ENCODE measurements at regions not wholly inside any gene's neighbourhood (a gene's known extent, or its start where the extent isn't known, plus 50 kb on each side); places are given as distances from the start of the nearest gene placed in this dataset.

- no peak overlapping the region for H3K27ac Mint-ChIP-seq
- no peaks in the 10 kb centered on the region for H3K4me1 Mint-ChIP-seq (ENCODE audit: low read depth)
- H3K9me3 Mint-ChIP-seq, result peaks cover 9% of the 10 kb centered on the region
- no peak overlapping the region for H3K4me3 Mint-ChIP-seq
- H3K27me3 Mint-ChIP-seq, result no peaks in the 10 kb centered on the region
- intact Hi-C loops (cut with micrococcal nuclease), result no loop called here
- no peaks in the 10 kb centered on the region for H3K36me3 Mint-ChIP-seq (ENCODE audit: low read depth)
Measured at GRCh38 chr16:72362973-72363372, 191.0 kb upstream of the PMFBP1 start.

- H3K9me3 Mint-ChIP-seq, result peaks cover 4% of the 10 kb centered on the region
- no peak overlapping the region for H3K4me3 Mint-ChIP-seq
- no peaks in the 10 kb centered on the region for H3K27me3 Mint-ChIP-seq
- no peaks in the 10 kb centered on the region for H3K36me3 Mint-ChIP-seq (ENCODE audit: low read depth)
- H3K27ac Mint-ChIP-seq, result no peak overlapping the region
- intact Hi-C loops (cut with micrococcal nuclease), result no loop called here
- no peaks in the 10 kb centered on the region for H3K4me1 Mint-ChIP-seq (ENCODE audit: low read depth)
Measured at GRCh38 chr16:72362476-72362875, 190.5 kb upstream of the PMFBP1 start.

- Mint-ChIP-seq H3K4me3 (no peak overlapping the region), H3K4me1 (ENCODE audit: low read depth) (no peaks in the 10 kb centered on the region), H3K36me3 (ENCODE audit: low read depth) (no peaks in the 10 kb centered on the region), H3K27me3 (no peaks in the 10 kb centered on the region), H3K9me3 (no peaks in the 10 kb centered on the region), H3K27ac (no peak overlapping the region)
- intact Hi-C loops (cut with micrococcal nuclease), result no loop called here
Measured at GRCh38 chr16:72357910-72358309, 186.0 kb upstream of the PMFBP1 start.

GRCh38 chr16:72355561-72355960 is 183.6 kb upstream of the PMFBP1 start:
- no peaks in the 10 kb centered on the region for H3K27me3 Mint-ChIP-seq
- H3K27ac Mint-ChIP-seq, result no peak overlapping the region
- no peaks in the 10 kb centered on the region for H3K9me3 Mint-ChIP-seq
- H3K4me3 Mint-ChIP-seq, result no peak overlapping the region
- no peaks in the 10 kb centered on the region for H3K36me3 Mint-ChIP-seq (ENCODE audit: low read depth)
- intact Hi-C loops (cut with micrococcal nuclease), result no loop called here
- no peaks in the 10 kb centered on the region for H3K4me1 Mint-ChIP-seq (ENCODE audit: low read depth)

- Mint-ChIP-seq H3K36me3 (ENCODE audit: low read depth) (no peaks in the 10 kb centered on the region), H3K27me3 (no peaks in the 10 kb centered on the region), H3K9me3 (no peaks in the 10 kb centered on the region), H3K4me3 (no peak overlapping the region), H3K27ac (no peak overlapping the region), H3K4me1 (ENCODE audit: low read depth) (no peaks in the 10 kb centered on the region)
- intact Hi-C loops (cut with micrococcal nuclease), result no loop called here
Measured at GRCh38 chr16:72349719-72350118, 177.8 kb upstream of the PMFBP1 start.

GRCh38 chr16:72332926-72333325 is 161.0 kb upstream of the PMFBP1 start:
- H3K27ac Mint-ChIP-seq, result no peak overlapping the region
- H3K4me3 Mint-ChIP-seq, result no peak overlapping the region
- intact Hi-C loops (cut with micrococcal nuclease), result no loop called here
- H3K27me3 Mint-ChIP-seq, result no peaks in the 10 kb centered on the region
- peaks cover 7% of the 10 kb centered on the region for H3K4me1 Mint-ChIP-seq (ENCODE audit: low read depth)
- H3K36me3 Mint-ChIP-seq (ENCODE audit: low read depth), result peaks cover 7% of the 10 kb centered on the region
- H3K9me3 Mint-ChIP-seq, result peaks cover 31% of the 10 kb centered on the region

- no peak overlapping the region for H3K27ac Mint-ChIP-seq
- peaks cover 19% of the 10 kb centered on the region for H3K36me3 Mint-ChIP-seq (ENCODE audit: low read depth)
- intact Hi-C loops (cut with micrococcal nuclease), result no loop called here
- no peak overlapping the region for H3K4me3 Mint-ChIP-seq
- peaks cover 73% of the 10 kb centered on the region for H3K9me3 Mint-ChIP-seq
- peaks cover 7% of the 10 kb centered on the region for H3K4me1 Mint-ChIP-seq (ENCODE audit: low read depth)
- H3K27me3 Mint-ChIP-seq, result no peaks in the 10 kb centered on the region
Measured at GRCh38 chr16:72324578-72324977, 152.6 kb upstream of the PMFBP1 start.

- Mint-ChIP-seq H3K9me3 (peaks cover 41% of the 10 kb centered on the region), H3K27me3 (no peaks in the 10 kb centered on the region), H3K36me3 (ENCODE audit: low read depth) (peaks cover 16% of the 10 kb centered on the region), H3K27ac (no peak overlapping the region), H3K4me1 (ENCODE audit: low read depth) (no peaks in the 10 kb centered on the region), H3K4me3 (no peak overlapping the region)
- intact Hi-C loops (cut with micrococcal nuclease), result no loop called here
Measured at GRCh38 chr16:72317446-72317845, 145.5 kb upstream of the PMFBP1 start.

- no peak overlapping the region for H3K4me3 Mint-ChIP-seq
- intact Hi-C loops (cut with micrococcal nuclease), result no loop called here
- H3K4me1 Mint-ChIP-seq (ENCODE audit: low read depth), result no peaks in the 10 kb centered on the region
- H3K36me3 Mint-ChIP-seq (ENCODE audit: low read depth), result no peaks in the 10 kb centered on the region
- peaks cover 14% of the 10 kb centered on the region for H3K9me3 Mint-ChIP-seq
- no peaks in the 10 kb centered on the region for H3K27me3 Mint-ChIP-seq
- no peak overlapping the region for H3K27ac Mint-ChIP-seq
Measured at GRCh38 chr16:72313903-72314302, 141.9 kb upstream of the PMFBP1 start.

- Mint-ChIP-seq H3K36me3 (ENCODE audit: low read depth) (no peaks in the 10 kb centered on the region), H3K4me1 (ENCODE audit: low read depth) (no peaks in the 10 kb centered on the region), H3K27me3 (no peaks in the 10 kb centered on the region), H3K9me3 (peaks cover 17% of the 10 kb centered on the region), H3K27ac (no peak overlapping the region), H3K4me3 (no peak overlapping the region)
- intact Hi-C loops (cut with micrococcal nuclease), result no loop called here
Measured at GRCh38 chr16:72312828-72313227, 140.9 kb upstream of the PMFBP1 start.

- H3K4me3 Mint-ChIP-seq, result no peak overlapping the region
- intact Hi-C loops (cut with micrococcal nuclease), result no loop called here
- peaks cover 17% of the 10 kb centered on the region for H3K9me3 Mint-ChIP-seq
- H3K36me3 Mint-ChIP-seq (ENCODE audit: low read depth), result no peaks in the 10 kb centered on the region
- H3K27me3 Mint-ChIP-seq, result no peaks in the 10 kb centered on the region
- H3K4me1 Mint-ChIP-seq (ENCODE audit: low read depth), result no peaks in the 10 kb centered on the region
- no peak overlapping the region for H3K27ac Mint-ChIP-seq
Measured at GRCh38 chr16:72311426-72311825, 139.5 kb upstream of the PMFBP1 start.

- Mint-ChIP-seq H3K4me1 (ENCODE audit: low read depth) (no peaks in the 10 kb centered on the region), H3K9me3 (peaks cover 17% of the 10 kb centered on the region), H3K27ac (no peak overlapping the region), H3K27me3 (no peaks in the 10 kb centered on the region), H3K4me3 (no peak overlapping the region), H3K36me3 (ENCODE audit: low read depth) (no peaks in the 10 kb centered on the region)
- intact Hi-C loops (cut with micrococcal nuclease), result no loop called here
Measured at GRCh38 chr16:72309001-72309400, 137.0 kb upstream of the PMFBP1 start.

- H3K36me3 Mint-ChIP-seq (ENCODE audit: low read depth), result no peaks in the 10 kb centered on the region
- no peak overlapping the region for H3K4me3 Mint-ChIP-seq
- H3K27me3 Mint-ChIP-seq, result no peaks in the 10 kb centered on the region
- H3K4me1 Mint-ChIP-seq (ENCODE audit: low read depth), result no peaks in the 10 kb centered on the region
- intact Hi-C loops (cut with micrococcal nuclease), result no loop called here
- H3K27ac Mint-ChIP-seq, result no peak overlapping the region
- H3K9me3 Mint-ChIP-seq, result peaks cover 17% of the 10 kb centered on the region
Measured at GRCh38 chr16:72308396-72308795, 136.4 kb upstream of the PMFBP1 start.

GRCh38 chr16:72302332-72302731 is 130.4 kb upstream of the PMFBP1 start:
- no peak overlapping the region for H3K27ac Mint-ChIP-seq
- no peaks in the 10 kb centered on the region for H3K9me3 Mint-ChIP-seq
- intact Hi-C loops (cut with micrococcal nuclease), result no loop called here
- no peak overlapping the region for H3K4me3 Mint-ChIP-seq
- H3K4me1 Mint-ChIP-seq (ENCODE audit: low read depth), result no peaks in the 10 kb centered on the region
- no peaks in the 10 kb centered on the region for H3K27me3 Mint-ChIP-seq
- H3K36me3 Mint-ChIP-seq (ENCODE audit: low read depth), result no peaks in the 10 kb centered on the region

GRCh38 chr16:72301523-72302236 is 129.7 kb upstream of the PMFBP1 start:
- Mint-ChIP-seq H3K4me3 (no peak overlapping the region), H3K27ac (no peak overlapping the region), H3K4me1 (ENCODE audit: low read depth) (no peaks in the 10 kb centered on the region), H3K27me3 (no peaks in the 10 kb centered on the region), H3K9me3 (no peaks in the 10 kb centered on the region), H3K36me3 (ENCODE audit: low read depth) (no peaks in the 10 kb centered on the region)
- intact Hi-C loops (cut with micrococcal nuclease), result no loop called here
